Rectal smooth muscle tissue (tissue), 1 donor: ENCODE measurements at regions not wholly inside any gene's neighbourhood (a gene's known extent, or its start where the extent isn't known, plus 50 kb on each side); places are given as distances from the start of the nearest gene placed in this dataset.
"Not testable (repeated sequence)": the region's sequence is repeated elsewhere in the genome, so short reads cannot be mapped to it uniquely, and the experiment has no call there.

Experiments
- H3K27ac ChIP-seq: one replicate; pipeline ENCODE4 v1.7.0; 2013; ENCODE audit warnings: low read depth, low read length, inconsistent platforms
- H3K27me3 ChIP-seq: one replicate; pipeline ENCODE4 v1.7.0; 2013; ENCODE audit warnings: low read length; ENCODE audit not compliant: control insufficient read depth, insufficient read depth
- H3K36me3 ChIP-seq: one replicate; pipeline ENCODE4 v1.7.0; 2013; ENCODE audit warnings: low read length; ENCODE audit not compliant: control insufficient read depth, insufficient read depth
- H3K4me1 ChIP-seq: one replicate; pipeline ENCODE4 v1.7.0; 2013; ENCODE audit warnings: low read length; ENCODE audit not compliant: control insufficient read depth, insufficient read depth
- H3K4me3 ChIP-seq: one replicate; pipeline ENCODE4 v1.7.0; 2013; ENCODE audit warnings: low read length
- H3K9ac ChIP-seq: one replicate; pipeline ENCODE4 v1.7.0; 2013; ENCODE audit warnings: low read length

DNA sequence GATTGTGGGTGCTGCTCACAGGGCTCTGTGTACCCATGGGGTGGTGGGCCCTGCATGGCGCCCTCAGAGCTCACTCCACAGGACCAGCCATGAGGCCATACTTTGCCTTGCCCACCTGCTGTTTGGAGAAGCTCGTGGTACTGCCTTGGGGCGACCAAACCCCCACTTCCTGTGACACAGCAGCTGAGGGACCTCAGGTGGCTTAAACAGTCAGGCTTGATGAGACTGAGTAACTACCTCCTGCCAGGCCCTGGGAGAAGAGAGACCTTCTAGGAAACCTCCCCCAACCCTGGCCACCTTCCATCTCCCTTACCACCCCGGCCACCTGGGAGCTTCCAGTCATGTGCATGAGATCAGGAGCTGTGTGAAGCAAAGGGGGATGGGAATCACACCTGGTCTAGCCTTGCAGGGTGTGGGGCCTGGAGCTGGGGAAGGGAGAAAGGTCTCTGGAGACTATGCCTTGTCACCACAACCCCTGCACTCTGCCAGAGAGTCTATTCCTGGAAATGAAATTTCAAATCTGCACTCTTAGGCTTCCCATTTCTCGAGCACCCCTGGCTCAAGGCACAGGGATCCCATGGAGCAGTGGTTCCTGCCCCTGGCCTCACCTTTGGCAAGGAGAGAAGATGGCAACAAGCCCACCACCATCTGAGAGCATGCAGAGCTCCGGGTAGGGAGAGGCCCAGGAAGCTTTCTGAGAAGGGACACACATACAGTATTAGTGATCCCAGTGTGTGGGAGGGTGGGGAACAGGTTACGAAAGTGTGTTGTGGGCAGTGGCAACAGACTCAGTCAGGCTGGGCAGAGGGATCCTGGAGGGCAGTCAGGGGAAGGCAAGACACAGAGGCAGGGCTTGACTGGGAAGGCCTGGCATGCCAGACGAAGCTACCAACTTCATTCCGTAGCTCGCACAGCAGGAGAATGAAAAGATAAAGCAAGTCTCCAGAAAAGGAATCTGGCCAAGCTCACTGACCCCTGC is 125.0 kb downstream of the URI1 start:
- no peaks in the 10 kb centered on the region for H3K4me1 ChIP-seq
- H3K9ac ChIP-seq = no peak overlapping the region
- H3K4me3 ChIP-seq = no peak overlapping the region
- no peaks in the 10 kb centered on the region for H3K27me3 ChIP-seq
- no peak overlapping the region for H3K27ac ChIP-seq
- H3K36me3 ChIP-seq = no peaks in the 10 kb centered on the region

DNA sequence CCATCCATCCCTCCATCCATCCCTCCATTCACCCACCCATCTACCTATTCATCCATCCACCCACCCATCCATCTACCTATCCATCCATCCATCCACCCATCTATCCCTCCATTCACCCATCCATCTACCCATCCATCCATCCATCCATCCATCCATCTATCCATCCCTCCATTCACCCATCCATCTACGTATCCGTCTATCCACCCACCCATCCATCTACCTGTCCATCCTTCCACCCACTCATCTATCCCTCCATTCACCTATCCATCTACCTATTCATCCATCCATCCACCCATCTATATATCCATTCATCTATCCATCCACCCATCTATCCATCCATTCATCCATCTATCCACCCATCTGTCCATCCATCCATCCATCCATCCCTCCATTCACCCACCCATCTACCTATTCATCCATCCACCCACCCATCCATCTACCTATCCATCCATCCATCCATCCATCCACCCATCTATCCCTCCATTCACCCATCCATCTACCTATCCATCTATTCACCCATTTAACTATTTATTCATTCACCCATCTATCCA is 126.0 kb downstream of the URI1 start:
- not testable (repeated sequence) for H3K4me1 ChIP-seq, H3K36me3 ChIP-seq, H3K9ac ChIP-seq, H3K27ac ChIP-seq, H3K4me3 ChIP-seq, H3K27me3 ChIP-seq

DNA sequence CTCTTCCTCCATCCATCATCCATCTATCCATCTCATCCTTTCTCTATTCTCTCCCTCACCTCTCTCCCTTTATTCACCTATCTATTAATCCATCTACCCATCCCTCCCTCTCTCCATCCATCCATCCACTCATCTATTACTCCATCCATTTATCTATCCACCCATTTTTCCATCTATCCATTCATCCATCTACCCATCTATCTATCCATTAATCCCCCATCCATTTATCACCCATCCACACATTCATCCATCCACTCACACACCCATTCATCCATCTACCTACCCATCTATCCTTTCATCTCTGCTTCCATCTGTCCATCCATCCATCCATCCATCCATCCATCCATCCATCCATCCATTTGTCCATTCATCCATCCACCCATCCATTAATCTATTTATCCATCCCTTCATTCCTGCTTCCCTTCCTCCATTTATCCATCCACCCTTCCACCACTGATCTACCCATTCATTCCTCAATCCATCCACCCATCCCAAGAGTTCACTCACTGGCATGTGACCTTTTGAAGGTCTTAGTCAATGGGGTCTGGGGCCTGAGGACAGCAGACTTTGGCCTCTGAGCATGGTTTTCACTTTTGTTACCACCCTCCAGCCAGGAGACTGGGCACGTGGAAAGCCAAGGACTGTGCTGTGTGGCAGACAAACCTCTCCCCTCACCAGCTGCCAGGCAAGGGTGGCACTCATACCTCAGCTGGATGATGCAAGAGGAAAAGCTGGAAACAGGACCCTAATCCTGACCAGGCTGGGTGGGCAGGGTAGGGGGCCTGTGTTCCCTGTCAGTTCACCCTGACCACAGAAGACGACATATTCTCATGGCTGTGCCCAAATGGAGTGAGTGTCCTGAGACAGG is 126.7 kb downstream of the URI1 start:
- no peak overlapping the region for H3K27ac ChIP-seq
- H3K4me1 ChIP-seq = no peaks in the 10 kb centered on the region
- H3K9ac ChIP-seq = no peak overlapping the region
- no peak overlapping the region for H3K4me3 ChIP-seq
- no peaks in the 10 kb centered on the region for H3K36me3 ChIP-seq
- no peaks in the 10 kb centered on the region for H3K27me3 ChIP-seq

DNA sequence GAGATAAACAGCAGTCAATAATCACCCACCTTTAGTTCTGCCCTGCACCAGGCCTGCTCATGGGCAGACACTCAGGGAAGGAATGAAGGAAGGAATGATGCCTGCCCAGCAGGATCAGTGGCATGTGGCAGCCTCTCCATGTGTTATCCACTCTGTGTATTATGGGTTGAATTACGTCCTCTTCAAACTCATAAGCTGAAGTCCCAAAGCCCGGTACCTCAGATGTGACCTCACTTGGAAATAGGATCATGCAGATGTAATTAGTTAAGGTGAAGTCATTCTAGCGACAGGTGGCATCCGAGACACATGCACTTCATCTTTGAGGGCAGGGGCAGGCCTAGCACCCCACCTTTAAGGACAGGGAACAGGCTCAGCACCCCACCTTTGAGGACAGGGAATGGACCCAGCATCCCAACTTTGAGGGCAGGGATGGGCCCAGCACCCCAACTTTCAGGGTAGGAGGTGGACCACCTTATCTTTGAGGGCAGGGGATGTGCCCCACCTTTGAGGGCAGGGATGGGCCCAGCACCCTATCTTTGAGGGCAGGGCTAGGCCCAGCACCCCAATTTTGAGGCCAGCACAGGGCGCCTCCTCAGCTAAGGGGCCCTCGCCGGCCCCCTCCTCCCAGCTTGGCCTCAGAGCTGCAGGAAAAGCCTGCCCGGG is 127.6 kb downstream of the URI1 start:
- Histone ChIP-seq H3K4me3 (no peak overlapping the region), H3K9ac (no peak overlapping the region), H3K27ac (no peak overlapping the region), H3K4me1 (no peaks in the 10 kb centered on the region), H3K27me3 (no peaks in the 10 kb centered on the region), H3K36me3 (no peaks in the 10 kb centered on the region)

DNA sequence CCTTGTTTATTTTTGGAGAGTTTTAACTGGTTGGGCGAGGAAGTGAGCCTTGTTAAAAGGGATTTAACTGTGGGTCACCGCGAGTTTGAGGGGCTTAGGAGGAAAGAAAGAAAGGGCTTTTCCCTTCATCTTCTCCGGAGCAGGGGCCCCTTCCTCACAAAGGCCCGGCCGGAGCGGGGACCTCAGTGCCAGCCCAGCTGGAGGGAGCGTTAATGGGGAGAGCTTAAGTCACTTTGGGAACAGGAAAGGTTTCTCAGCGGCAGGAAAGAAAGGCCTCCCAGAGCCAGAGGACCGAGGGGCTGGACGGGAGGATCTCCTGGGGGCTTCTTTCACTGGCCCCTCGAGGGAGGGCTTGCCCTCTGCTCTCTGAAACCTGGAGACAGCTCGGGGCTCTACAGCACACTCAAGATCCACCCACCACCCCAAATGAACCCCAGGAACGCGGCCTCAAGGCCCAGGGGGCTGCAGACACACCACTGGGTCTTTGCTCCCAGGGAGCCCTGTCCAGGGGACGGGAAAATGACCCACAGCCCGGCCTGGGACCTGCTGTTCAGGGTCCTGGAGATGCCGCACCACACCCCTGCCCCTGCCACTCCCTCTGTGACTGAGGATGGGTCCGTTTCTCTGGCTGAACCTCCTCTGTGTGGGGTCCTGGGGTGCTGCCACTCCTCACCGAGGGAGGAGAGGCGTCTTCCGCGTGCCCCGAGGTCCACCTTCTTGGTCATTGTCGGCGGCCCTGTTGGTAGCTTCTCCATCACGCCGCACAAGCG is 128.3 kb downstream of the URI1 start:
- Histone ChIP-seq H3K4me1 (no peaks in the 10 kb centered on the region), H3K36me3 (no peaks in the 10 kb centered on the region), H3K27me3 (no peaks in the 10 kb centered on the region), H3K9ac (no peak overlapping the region), H3K4me3 (no peak overlapping the region), H3K27ac (no peak overlapping the region)

DNA sequence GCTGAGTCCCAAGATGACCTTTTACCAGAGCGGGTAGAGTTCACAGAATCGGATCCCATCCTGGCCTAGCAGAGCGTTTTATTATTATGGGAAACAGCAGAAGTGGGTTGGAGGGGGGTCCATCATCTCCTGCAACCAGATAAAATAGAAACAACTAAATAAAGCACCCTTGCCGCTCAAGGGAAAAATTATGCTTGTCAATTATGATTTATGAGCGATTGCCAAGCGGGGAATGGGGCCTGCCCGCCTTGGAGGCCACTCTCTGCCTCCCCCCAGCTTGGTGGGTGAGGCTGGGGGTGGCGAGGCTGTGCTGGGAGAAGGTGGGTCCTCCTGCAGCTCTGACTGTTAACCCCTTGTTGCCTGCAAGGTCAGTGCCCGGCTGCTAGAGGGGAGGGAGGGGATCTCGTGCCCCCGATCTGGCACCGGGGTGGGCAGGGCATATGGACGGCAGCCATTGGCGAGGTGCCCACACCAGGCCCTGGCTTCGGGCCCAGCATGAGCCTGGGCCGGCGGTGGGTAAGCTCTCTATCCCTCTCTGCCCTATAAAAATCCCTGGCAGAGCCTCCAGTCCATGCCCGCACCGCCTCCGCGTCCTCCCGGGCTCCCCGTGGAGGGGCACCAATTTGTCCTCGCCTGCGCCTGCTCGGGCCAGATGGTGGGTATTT is 129.1 kb downstream of the URI1 start:
- Histone ChIP-seq H3K36me3 (no peaks in the 10 kb centered on the region), H3K4me3 (no peak overlapping the region), H3K27me3 (no peaks in the 10 kb centered on the region), H3K4me1 (no peaks in the 10 kb centered on the region), H3K9ac (no peak overlapping the region), H3K27ac (no peak overlapping the region)

DNA sequence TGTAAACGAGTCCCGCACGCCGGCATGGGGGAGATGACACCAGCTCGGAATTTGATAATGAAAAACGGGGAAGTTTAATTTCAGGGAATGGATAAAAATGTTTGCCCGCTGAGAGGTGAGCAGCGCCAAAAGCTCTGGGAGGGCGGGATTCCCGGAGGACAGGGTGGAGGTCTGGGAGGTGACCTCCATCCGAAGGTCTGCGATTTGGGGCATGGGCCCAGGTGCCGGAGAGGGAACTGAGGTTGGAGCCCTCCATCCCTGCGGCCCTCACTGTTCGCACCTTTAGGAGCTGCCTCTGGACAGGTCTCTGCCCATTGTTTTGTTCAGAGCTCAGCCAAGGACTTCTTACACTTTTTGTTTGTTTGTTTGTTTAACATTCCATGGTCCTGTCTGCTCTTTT is 129.8 kb downstream of the URI1 start:
- no peak overlapping the region for H3K4me3 ChIP-seq
- no peaks in the 10 kb centered on the region for H3K4me1 ChIP-seq
- no peaks in the 10 kb centered on the region for H3K36me3 ChIP-seq

DNA sequence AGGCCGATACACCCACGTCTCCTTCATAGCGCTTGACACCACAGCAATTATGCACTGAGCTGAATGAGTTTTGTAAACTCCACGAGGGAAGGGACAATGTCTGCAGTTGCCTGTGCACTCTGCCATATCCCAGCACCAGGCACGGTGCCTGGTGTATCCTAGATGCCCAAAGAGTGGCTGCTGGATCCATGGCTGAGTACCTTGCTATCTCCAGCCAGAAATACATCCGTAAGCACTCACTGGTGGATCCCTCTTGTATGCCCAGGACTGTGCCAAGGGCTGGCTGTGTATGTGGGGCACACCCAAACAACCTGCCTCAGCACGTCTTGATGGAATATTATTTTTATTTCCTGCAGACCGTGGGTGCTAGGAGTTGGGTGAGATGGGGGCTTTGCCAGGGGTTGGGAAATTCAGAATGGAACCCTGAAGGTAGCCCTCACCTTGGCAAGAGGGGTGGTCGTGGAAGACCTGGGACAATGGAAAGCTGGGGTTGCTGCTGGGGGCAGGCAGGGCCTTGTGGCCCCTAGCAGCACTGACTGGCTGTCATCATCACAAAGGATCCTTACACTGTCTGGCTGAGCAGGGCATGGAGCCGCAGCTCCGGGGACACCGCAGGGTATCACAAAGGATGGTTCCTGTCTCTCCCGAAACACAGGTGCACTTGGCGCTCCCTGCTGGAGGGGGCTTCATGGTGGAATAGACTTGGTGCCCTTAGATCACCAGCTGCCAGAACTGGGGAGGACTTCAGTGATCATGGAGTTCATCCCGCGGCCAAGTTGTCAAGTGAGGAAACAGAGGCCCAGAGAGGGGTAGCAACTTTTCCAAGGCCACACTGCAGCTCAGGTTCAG is 131.3 kb downstream of the URI1 start:
- Histone ChIP-seq H3K4me3 (no peak overlapping the region), H3K4me1 (no peaks in the 10 kb centered on the region), H3K27me3 (no peaks in the 10 kb centered on the region), H3K9ac (no peak overlapping the region), H3K27ac (no peak overlapping the region), H3K36me3 (no peaks in the 10 kb centered on the region)

More for the DNA sequence above, 129.8 kb downstream of the URI1 start:
- Histone ChIP-seq H3K9ac (no peak overlapping the region), H3K27ac (no peak overlapping the region), H3K27me3 (no peaks in the 10 kb centered on the region)

DNA sequence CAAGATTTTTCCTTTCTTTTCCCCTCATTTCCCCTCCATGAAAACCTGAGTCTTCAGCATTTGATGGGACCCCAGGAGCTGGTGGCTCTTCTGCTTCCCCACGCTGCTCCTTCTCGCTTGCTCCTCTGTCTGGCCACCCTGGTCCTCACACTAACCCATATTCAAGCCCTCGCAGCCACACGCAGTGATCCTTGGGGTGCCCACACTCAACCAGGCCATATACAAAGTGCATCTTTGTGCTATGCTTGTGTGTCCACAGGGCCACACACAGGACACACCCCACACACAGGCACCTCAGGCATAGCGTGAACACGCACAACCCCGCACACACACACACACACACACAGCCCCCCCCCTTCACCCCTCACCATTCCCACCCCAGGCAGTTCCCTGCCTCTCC is 132.1 kb downstream of the URI1 start:
- H3K27me3 ChIP-seq = no peaks in the 10 kb centered on the region
- no peak overlapping the region for H3K27ac ChIP-seq
- H3K4me1 ChIP-seq = no peaks in the 10 kb centered on the region

DNA sequence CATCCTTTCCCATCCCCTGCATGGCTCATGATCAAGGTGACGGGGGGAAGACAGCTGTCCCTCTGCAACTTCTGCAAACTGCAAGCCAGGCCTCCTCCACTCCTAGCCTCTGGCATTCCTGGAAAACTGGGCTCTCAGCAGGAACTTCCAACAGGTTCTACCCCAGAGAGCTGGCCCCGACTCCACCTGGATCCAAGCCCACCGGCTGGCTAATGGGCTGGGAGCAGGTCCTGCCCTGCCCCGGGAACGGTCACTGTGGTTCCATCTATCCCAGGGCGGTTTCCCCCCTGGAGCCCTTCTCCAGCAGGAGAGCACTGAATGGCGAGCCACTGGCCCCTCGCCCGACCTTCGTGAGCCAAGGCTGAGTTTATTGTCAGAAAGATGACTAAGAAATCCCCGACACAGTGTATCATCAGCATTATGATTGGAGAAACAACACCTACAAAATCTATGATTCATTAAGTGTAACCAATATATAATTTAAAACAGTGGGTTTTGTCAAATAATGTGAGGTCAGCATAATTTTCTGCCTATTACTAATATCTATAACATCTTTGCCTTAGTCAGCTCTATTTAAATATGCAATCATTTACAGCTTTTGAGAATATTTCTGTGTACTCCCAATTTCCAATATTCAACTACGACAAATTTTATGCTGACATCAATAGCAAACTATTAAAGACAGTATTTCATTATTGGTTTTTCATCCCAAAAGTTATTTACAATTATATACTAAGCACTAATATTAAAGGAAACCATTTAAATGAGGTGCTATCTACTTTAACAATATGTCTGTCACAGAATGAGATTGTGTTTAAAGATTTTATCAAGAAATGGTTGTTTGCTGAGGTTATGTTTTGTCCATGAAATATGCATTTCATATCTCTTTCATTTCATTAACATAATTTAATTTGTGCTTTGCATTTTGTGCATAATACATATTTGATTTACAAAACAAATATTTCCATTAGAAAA is 133.0 kb downstream of the URI1 start:
- Histone ChIP-seq H3K27me3 (no peaks in the 10 kb centered on the region), H3K36me3 (no peaks in the 10 kb centered on the region), H3K27ac (no peak overlapping the region), H3K9ac (no peak overlapping the region), H3K4me1 (no peaks in the 10 kb centered on the region), H3K4me3 (no peak overlapping the region)

More for the DNA sequence above, 132.1 kb downstream of the URI1 start:
- Histone ChIP-seq H3K4me3 (no peak overlapping the region), H3K9ac (no peak overlapping the region), H3K36me3 (no peaks in the 10 kb centered on the region)
